Endothelial cell of umbilical vein (primary cell): ENCODE measurements at regions not wholly inside any gene's neighbourhood (a gene's known extent, or its start where the extent isn't known, plus 50 kb on each side); places are given as distances from the start of the nearest gene placed in this dataset.

Experiments
- BruUV-seq: library from RNA; stranded (reverse); fragments of 400-500 nt; replicated peaks from 2 replicates; lab custom pipeline; 2021; lab: Mats Ljungman, UMichigan
- CTCF ChIA-PET: fragments of 300-600, 350-600 bp; sonication (Branson Sonifier 250); formaldehyde crosslinking; loops from one replicate; lab custom pipeline; 2021; ENCODE audit warnings: antibody characterized with exemption, inconsistent platforms; lab: Charles Lee
- POLR2A ChIA-PET: fragments of 300-600, 350-600 bp; sonication (Branson Sonifier 250); formaldehyde crosslinking; loops from one replicate; lab custom pipeline; 2021; ENCODE audit warnings: antibody characterized with exemption, inconsistent platforms; lab: Charles Lee
- DNase-seq: peaks from one replicate; pipeline ENCODE4 v3.0.0-alpha.2; 2011; ENCODE audit warnings: low read depth, low spot score
- FAIRE-seq: peaks from 2 replicates; lab custom pipeline; 2011; peaks lifted over from hg19 to GRCh38; lab: Jason Lieb, UNC
- H2AFZ ChIP-seq: 2 replicates; pipeline ENCODE4 v1.6.0; 2012; ENCODE audit warnings: low read depth, low read length, control low read depth, inconsistent platforms
- H3K27ac ChIP-seq: 2 replicates; pipeline ENCODE4 v1.5.1; 2011; ENCODE audit warnings: low read depth, mild to moderate bottlenecking, control low read depth, low read length, moderate library complexity; ENCODE audit not compliant: insufficient read depth
- H3K27me3 ChIP-seq, 2 experiments: 2 replicates each; pipeline versions ENCODE4 v1.6.0 to v1.6.1; 2011; ENCODE audit warnings: low read length in 2 of 2, mixed read lengths in 1 of 2; ENCODE audit not compliant: control insufficient read depth in 2 of 2, insufficient read depth in 2 of 2
- H3K36me3 ChIP-seq, 2 experiments: 2 replicates in 1 of 2; 3 replicates in 1 of 2; pipeline ENCODE4 v1.5.1; 2011; ENCODE audit warnings: low read length in 2 of 2, mild to moderate bottlenecking in 1 of 2, moderate library complexity in 1 of 2; ENCODE audit not compliant: control insufficient read depth in 2 of 2, insufficient read depth in 2 of 2; ENCODE audit errors: extremely low read depth in 1 of 2
- H3K4me1 ChIP-seq: 3 replicates; pipeline ENCODE4 v1.5.1; 2011; ENCODE audit warnings: mild to moderate bottlenecking, low read length; ENCODE audit not compliant: control insufficient read depth, insufficient read depth; ENCODE audit errors: extremely low read depth
- H3K4me2 ChIP-seq: 2 replicates; pipeline ENCODE4 v1.6.1; 2011; ENCODE audit warnings: low read length, control low read depth, mixed read lengths; ENCODE audit not compliant: insufficient read depth
- H3K4me3 ChIP-seq, 3 experiments: fragments of 200-600 bp in 1 of 3; sonication (generic), shearing (Covaris generic) in 1 of 3; replicated peaks in 1 of 3; 2 replicates each; pipeline ENCODE4 v1.5.1; 2011 to 2016; ENCODE audit warnings: control low read depth in 3 of 3, low read length in 3 of 3, mild to moderate bottlenecking in 2 of 3, inconsistent platforms in 1 of 3, low read depth in 1 of 3, moderate library complexity in 1 of 3; ENCODE audit not compliant: insufficient read depth in 1 of 3
- H3K79me2 ChIP-seq: 2 replicates; pipeline ENCODE4 v1.6.0; 2012; ENCODE audit warnings: low read length, inconsistent platforms; ENCODE audit not compliant: control insufficient read depth, insufficient read depth
- H3K9ac ChIP-seq: replicated peaks from 2 replicates; pipeline ENCODE3; 2011; ENCODE audit warnings: low read length, control low read depth; ENCODE audit not compliant: insufficient read depth; ENCODE audit errors: extremely low read depth
- H3K9me1 ChIP-seq: replicated peaks from 3 replicates; pipeline ENCODE4 v1.6.0; 2011; ENCODE audit warnings: mild to moderate bottlenecking, low read length; ENCODE audit not compliant: control insufficient read depth, insufficient read depth; ENCODE audit errors: extremely low read depth
- H3K9me3 ChIP-seq: replicated peaks from 2 replicates; pipeline ENCODE4 v1.5.1; 2012; ENCODE audit warnings: low read length, inconsistent platforms; ENCODE audit not compliant: control insufficient read depth, insufficient read depth
- H4K20me1 ChIP-seq: replicated peaks from 2 replicates; pipeline ENCODE3; 2011; ENCODE audit warnings: mild to moderate bottlenecking, low read length; ENCODE audit not compliant: control insufficient read depth, insufficient read depth; ENCODE audit errors: extremely low read depth
- CTCF ChIP-seq, 2 donors: IDR thresholded peaks; 1 replicate in 1 of 2; 2 replicates in 1 of 2; pipeline ENCODE4 v1.5.1; 2011; ENCODE audit warnings: low read length in 2 of 2, mild to moderate bottlenecking in 2 of 2, moderate library complexity in 2 of 2, control low read depth in 1 of 2, inconsistent platforms in 1 of 2, low read depth in 1 of 2; ENCODE audit not compliant: insufficient read depth in 1 of 2; ENCODE audit errors: extremely low read depth in 1 of 2
- EZH2 ChIP-seq: IDR thresholded peaks from 2 replicates; pipeline ENCODE4 v1.6.1; 2012; ENCODE audit warnings: borderline replicate concordance, low read depth, mild to moderate bottlenecking, moderate library complexity, low read length, inconsistent platforms; ENCODE audit not compliant: severe bottlenecking
- FOS ChIP-seq: IDR thresholded peaks from 2 replicates; pipeline ENCODE4 v1.6.1; 2011; ENCODE audit warnings: mild to moderate bottlenecking, low read length, moderate library complexity, borderline replicate concordance; ENCODE audit not compliant: insufficient read depth
- GATA2 ChIP-seq: IDR thresholded peaks from 2 replicates; pipeline ENCODE4 v1.7.0; 2011; ENCODE audit warnings: low read depth, mild to moderate bottlenecking, moderate library complexity, mixed read lengths, low read length; ENCODE audit not compliant: insufficient read length, insufficient read depth
- JUN ChIP-seq: IDR thresholded peaks from 2 replicates; pipeline ENCODE4 v1.6.1; 2011; ENCODE audit warnings: borderline replicate concordance, low read depth; ENCODE audit not compliant: insufficient read length, insufficient read depth
- MYC ChIP-seq: IDR thresholded peaks from one replicate; pipeline ENCODE4 v1.6.1; 2011; ENCODE audit warnings: mild to moderate bottlenecking, low read depth, low read length
- POLR2A ChIP-seq: IDR thresholded peaks from 2 replicates; pipeline ENCODE4 v1.6.1; 2012; ENCODE audit warnings: low read depth, mild to moderate bottlenecking, control low read depth, low read length
- POLR2AphosphoS5 ChIP-seq: IDR thresholded peaks from 2 replicates; pipeline ENCODE4 v1.6.1; 2012; ENCODE audit warnings: low read depth, mild to moderate bottlenecking, control low read depth, low read length, moderate library complexity; ENCODE audit not compliant: insufficient read depth
- dilution Hi-C: fragments of 300-500 bp; cut with MboI; formaldehyde crosslinking; loops from one replicate; pipeline ENCODE4 v1.15.0; 2019; ENCODE audit warnings: low sequenced_read_pairs; ENCODE audit not compliant: extremely low pct_ligation_motif_present
- intact Hi-C: fragments of 100-400 bp; cut with micrococcal nuclease; formaldehyde crosslinking; loops from one replicate; pipeline ENCODE4 v1.10.0; 2022
- TF ChIP-seq, protein P1 (sequence below): IDR thresholded peaks from 2 replicates; pipeline ENCODE4 v1.6.1; 2011; ENCODE audit not compliant: insufficient read depth, insufficient read length

DNA sequence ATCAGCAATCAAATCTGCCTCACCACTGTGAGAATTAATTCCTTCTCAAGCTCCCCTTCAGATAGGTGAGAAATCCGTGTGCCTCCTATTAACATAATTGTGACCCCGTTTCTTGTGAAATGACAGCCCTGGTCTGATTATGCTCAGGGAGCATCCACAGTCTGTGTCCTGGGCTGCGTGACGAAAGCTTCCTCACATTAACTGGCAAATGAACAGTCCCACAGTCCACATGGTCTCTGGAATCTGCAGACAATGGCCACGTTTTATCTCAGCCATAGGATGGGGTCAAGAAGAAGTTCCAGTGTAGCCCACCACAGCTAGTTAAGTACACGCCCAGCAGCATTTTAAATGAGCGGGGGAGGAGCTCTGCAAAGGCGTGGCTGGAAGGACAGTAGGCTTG, 229.2 kb downstream of the RPS24 start:
- Histone ChIP-seq H4K20me1 (no peaks in the 10 kb centered on the region), H2AFZ (no peak overlapping the region), H3K4me3 (no peak overlapping the region), H3K9me3 (no peaks in the 10 kb centered on the region), H3K79me2 (no peaks in the 10 kb centered on the region), H3K9me1 (no peaks in the 10 kb centered on the region), H3K36me3 (no peaks in the 10 kb centered on the region), H3K9ac (no peak overlapping the region), H3K4me2 (no peak overlapping the region), H3K27ac (no peak overlapping the region), H3K27me3 (no peaks in the 10 kb centered on the region), H3K4me1 (no peaks in the 10 kb centered on the region)
- POLR2A ChIA-PET: no interaction called here
- CTCF ChIA-PET: no interaction called here
- DNase-seq (no peak), FAIRE-seq (no peak)
- intact Hi-C loops (no loop called here), dilution Hi-C loops (no loop called here)
- no TSS peak for BruUV-seq
- TF ChIP-seq GATA2 (no peak), MYC (no peak), EZH2 (no peak), POLR2A (no peak), JUN (no peak), CTCF (IDR thresholded peaks at IDR 0.05; ENCODE audit: extremely low read depth in 1 of 2, insufficient read depth in 1 of 2, low read depth in 1 of 2, low read length in 2 of 2) (no peak), POLR2AphosphoS5 (no peak), FOS (no peak)
- TF ChIP-seq, protein P1, sequence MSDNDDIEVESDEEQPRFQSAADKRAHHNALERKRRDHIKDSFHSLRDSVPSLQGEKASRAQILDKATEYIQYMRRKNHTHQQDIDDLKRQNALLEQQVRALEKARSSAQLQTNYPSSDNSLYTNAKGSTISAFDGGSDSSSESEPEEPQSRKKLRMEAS: no peak
